HFFc6 (cell line): ENCODE measurements at regions not wholly inside any gene's neighbourhood (a gene's known extent, or its start where the extent isn't known, plus 50 kb on each side); places are given as distances from the start of the nearest gene placed in this dataset.

Experiments
- DNase-seq: peaks from one replicate; pipeline ENCODE4 v3.0.0-alpha.2; 2018
- H3K27ac Mint-ChIP-seq: 2 replicates; pipeline ENCODE4 v1.8.0; 2020; ENCODE audit warnings: mild to moderate bottlenecking, mixed read lengths
- H3K27me3 Mint-ChIP-seq: 2 replicates; pipeline ENCODE4 v1.8.0; 2021; ENCODE audit warnings: mild to moderate bottlenecking, moderate library complexity, mixed read lengths; ENCODE audit not compliant: insufficient read depth
- H3K36me3 Mint-ChIP-seq: 2 replicates; pipeline ENCODE4 v1.8.0; 2021; ENCODE audit warnings: low read depth, mixed read lengths
- H3K4me1 Mint-ChIP-seq: 2 replicates; pipeline ENCODE4 v1.8.0; 2020; ENCODE audit warnings: low read depth, mixed read lengths
- H3K4me3 Mint-ChIP-seq: 2 replicates; pipeline ENCODE4 v1.8.0; 2020; ENCODE audit warnings: mild to moderate bottlenecking, moderate library complexity, mixed read lengths
- H3K9me3 Mint-ChIP-seq: 2 replicates; pipeline ENCODE4 v1.8.0; 2020; ENCODE audit warnings: mild to moderate bottlenecking, mixed read lengths
- TF ChIP-seq, protein P1 (sequence below): fragments of 200-600 bp; sonication (generic); IDR thresholded peaks from 2 replicates; pipeline ENCODE4 v1.5.0; 2021; ENCODE audit warnings: antibody characterized with exemption, mild to moderate bottlenecking

DNA sequence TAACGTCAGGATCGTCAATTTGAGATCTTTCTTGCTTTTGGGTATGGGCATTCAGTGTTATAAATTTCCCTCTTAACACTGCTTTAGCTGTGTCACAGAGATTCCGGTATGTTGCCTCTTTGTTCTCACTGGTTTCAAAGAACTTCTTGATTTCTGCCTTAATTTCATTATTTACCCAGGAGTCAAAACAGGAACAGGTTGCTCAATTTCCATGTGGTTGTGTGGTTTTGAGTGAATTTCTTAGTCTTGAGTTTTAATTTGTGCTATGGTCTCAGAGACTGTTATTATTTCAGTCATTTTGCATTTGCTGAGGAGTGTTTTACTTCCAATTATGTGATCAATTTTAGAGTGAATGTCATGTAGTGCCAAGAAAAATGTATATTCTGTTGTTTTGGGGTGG, 153.1 kb downstream of the PCDH17 start:
- H3K9me3 Mint-ChIP-seq, result peaks cover 32% of the 10 kb centered on the region
- H3K4me1 Mint-ChIP-seq, result no peaks in the 10 kb centered on the region
- no peak overlapping the region for H3K4me3 Mint-ChIP-seq
- H3K36me3 Mint-ChIP-seq, result no peaks in the 10 kb centered on the region
- H3K27ac Mint-ChIP-seq, result no peak overlapping the region
- no peaks in the 10 kb centered on the region for H3K27me3 Mint-ChIP-seq
- DNase-seq, result no peak
- TF ChIP-seq, protein P1, sequence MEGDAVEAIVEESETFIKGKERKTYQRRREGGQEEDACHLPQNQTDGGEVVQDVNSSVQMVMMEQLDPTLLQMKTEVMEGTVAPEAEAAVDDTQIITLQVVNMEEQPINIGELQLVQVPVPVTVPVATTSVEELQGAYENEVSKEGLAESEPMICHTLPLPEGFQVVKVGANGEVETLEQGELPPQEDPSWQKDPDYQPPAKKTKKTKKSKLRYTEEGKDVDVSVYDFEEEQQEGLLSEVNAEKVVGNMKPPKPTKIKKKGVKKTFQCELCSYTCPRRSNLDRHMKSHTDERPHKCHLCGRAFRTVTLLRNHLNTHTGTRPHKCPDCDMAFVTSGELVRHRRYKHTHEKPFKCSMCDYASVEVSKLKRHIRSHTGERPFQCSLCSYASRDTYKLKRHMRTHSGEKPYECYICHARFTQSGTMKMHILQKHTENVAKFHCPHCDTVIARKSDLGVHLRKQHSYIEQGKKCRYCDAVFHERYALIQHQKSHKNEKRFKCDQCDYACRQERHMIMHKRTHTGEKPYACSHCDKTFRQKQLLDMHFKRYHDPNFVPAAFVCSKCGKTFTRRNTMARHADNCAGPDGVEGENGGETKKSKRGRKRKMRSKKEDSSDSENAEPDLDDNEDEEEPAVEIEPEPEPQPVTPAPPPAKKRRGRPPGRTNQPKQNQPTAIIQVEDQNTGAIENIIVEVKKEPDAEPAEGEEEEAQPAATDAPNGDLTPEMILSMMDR, result no peak

DNA sequence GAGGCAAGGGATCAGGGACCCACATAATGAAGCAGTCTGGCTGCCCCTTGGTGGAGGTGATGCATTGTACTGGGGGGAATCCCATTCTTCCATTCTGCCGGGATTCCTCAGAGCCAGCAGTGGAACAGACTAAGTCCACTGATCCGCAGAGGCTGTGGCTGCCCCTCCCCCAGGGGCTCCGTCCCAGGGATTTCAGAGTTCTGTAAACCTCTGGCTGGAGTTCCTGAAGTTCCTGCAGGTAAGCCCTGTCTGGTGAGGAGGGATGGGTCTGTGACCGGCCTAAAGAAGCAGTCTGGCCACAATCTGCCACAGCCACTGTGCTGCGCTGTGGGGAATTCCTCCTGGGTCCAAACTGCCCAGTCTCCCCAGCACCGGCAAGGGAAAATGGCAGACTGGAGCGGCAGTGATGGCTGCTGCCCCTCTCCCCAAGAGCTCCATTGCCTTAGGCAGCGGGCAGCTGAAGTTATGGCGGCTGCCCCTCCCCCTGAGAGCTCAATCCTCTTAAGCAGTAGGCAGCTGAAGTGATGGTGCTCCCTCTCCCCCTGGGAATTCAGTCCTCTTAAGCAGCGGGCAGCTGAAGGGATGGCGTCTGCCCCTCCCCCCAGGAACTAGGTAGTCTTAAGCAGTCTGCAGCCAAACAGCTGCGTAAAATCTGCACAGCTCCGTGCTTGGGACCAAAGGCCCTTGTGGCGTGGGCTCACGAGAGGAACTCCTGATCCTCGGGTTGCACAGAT, 155.7 kb downstream of the PCDH17 start:
- no peaks in the 10 kb centered on the region for H3K36me3 Mint-ChIP-seq
- peaks cover 30% of the 10 kb centered on the region for H3K9me3 Mint-ChIP-seq
- no peak overlapping the region for H3K27ac Mint-ChIP-seq
- TF ChIP-seq, protein P1, result no peak
- no peak for DNase-seq
- no peak overlapping the region for H3K4me3 Mint-ChIP-seq
- H3K4me1 Mint-ChIP-seq, result no peaks in the 10 kb centered on the region
- H3K27me3 Mint-ChIP-seq, result no peaks in the 10 kb centered on the region

- H3K27me3 Mint-ChIP-seq, result no peaks in the 10 kb centered on the region
- no peaks in the 10 kb centered on the region for H3K36me3 Mint-ChIP-seq
- no peak for DNase-seq
- no peak overlapping the region for H3K27ac Mint-ChIP-seq
- TF ChIP-seq, protein P1, result no peak
- peaks cover 11% of the 10 kb centered on the region for H3K9me3 Mint-ChIP-seq
- H3K4me3 Mint-ChIP-seq, result no peak overlapping the region
- H3K4me1 Mint-ChIP-seq, result no peaks in the 10 kb centered on the region
Measured at GRCh38 chr13:57799624-57800023, 168.1 kb downstream of the PCDH17 start.

- H3K4me1 Mint-ChIP-seq, result no peaks in the 10 kb centered on the region
- DNase-seq, result no peak
Measured at GRCh38 chr13:57813651-57814050, 182.1 kb downstream of the PCDH17 start.

DNA sequence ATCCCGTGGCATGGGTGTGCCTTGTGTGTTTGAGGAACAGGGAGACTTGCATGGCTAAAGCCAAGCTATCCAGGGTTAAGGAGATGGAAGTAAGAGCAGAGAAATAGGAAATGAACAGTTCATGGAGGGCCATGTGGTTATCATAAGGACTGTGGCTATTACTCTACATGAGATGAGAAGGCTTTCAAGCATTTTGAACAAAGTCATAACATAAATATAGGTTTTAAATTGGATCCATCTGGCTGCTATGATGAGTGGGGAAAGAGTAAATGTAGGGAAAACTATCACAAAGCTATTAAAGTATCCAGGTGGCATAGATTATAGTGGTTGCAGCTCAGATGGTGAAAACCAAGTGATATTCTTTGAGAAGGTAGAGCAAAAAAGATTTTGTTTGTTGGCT, 184.1 kb downstream of the PCDH17 start:
- no peak overlapping the region for H3K4me3 Mint-ChIP-seq
- no peak for DNase-seq
- H3K9me3 Mint-ChIP-seq, result peaks cover 18% of the 10 kb centered on the region
- H3K36me3 Mint-ChIP-seq, result no peaks in the 10 kb centered on the region
- no peak overlapping the region for H3K27ac Mint-ChIP-seq
- peaks cover 2% of the 10 kb centered on the region; the same call in 1 of the 2 replicates for H3K27me3 Mint-ChIP-seq
- TF ChIP-seq, protein P1, result no peak
- no peaks in the 10 kb centered on the region for H3K4me1 Mint-ChIP-seq

More at GRCh38 chr13:57813651-57814050, 182.1 kb downstream of the PCDH17 start:
- Mint-ChIP-seq H3K36me3 (no peaks in the 10 kb centered on the region), H3K27me3 (peaks cover 2% of the 10 kb centered on the region; the same call in 1 of the 2 replicates), H3K27ac (no peak overlapping the region), H3K4me3 (no peak overlapping the region), H3K9me3 (peaks cover 24% of the 10 kb centered on the region)
- TF ChIP-seq, protein P1, result no peak
